IPS-20b (cell line): ENCODE measurements at regions not wholly inside any gene's neighbourhood (a gene's known extent, or its start where the extent isn't known, plus 50 kb on each side); places are given as distances from the start of the nearest gene placed in this dataset.

ENCODE experiments used
- H3K27ac ChIP-seq: one replicate; pipeline ENCODE4 v1.5.1; 2013; ENCODE audit warnings: low read length
- H3K27me3 ChIP-seq: 2 replicates; pipeline ENCODE4 v1.6.1; 2013; ENCODE audit warnings: mild to moderate bottlenecking, low read length, inconsistent platforms; ENCODE audit not compliant: insufficient read depth
- H3K36me3 ChIP-seq: 2 replicates; pipeline ENCODE4 v1.6.1; 2013; ENCODE audit warnings: low read depth, mild to moderate bottlenecking, inconsistent platforms, low read length, moderate library complexity; ENCODE audit not compliant: insufficient read depth
- H3K4me1 ChIP-seq: 2 replicates; pipeline ENCODE4 v1.6.1; 2013; ENCODE audit warnings: mild to moderate bottlenecking, control low read depth, inconsistent platforms, low read length, moderate library complexity; ENCODE audit not compliant: insufficient read depth
- H3K4me3 ChIP-seq: 2 replicates; pipeline ENCODE4 v1.5.1; 2013; ENCODE audit warnings: mild to moderate bottlenecking, low read length, inconsistent platforms
- H3K9ac ChIP-seq: 2 replicates; pipeline ENCODE4 v1.6.1; 2013; ENCODE audit warnings: low read depth, mild to moderate bottlenecking, inconsistent platforms, low read length, moderate library complexity
- H3K9me3 ChIP-seq: 2 replicates; pipeline ENCODE4 v1.6.1; 2013; ENCODE audit warnings: mild to moderate bottlenecking, low read depth, low read length, inconsistent platforms; ENCODE audit not compliant: insufficient read depth

- H3K36me3 ChIP-seq: no peaks in the 10 kb centered on the region
Observed at GRCh38 chr11:128135451-128135850, 451.9 kb downstream of the ETS1 start.

GRCh38 chr11:128133501-128133900 is 453.9 kb downstream of the ETS1 start:
- H3K4me3 ChIP-seq: no peak overlapping the region
- H3K9me3 ChIP-seq: peaks cover 1% of the 10 kb centered on the region
- H3K4me1 ChIP-seq: peaks cover 11% of the 10 kb centered on the region; the same call in 1 of the 2 replicates
- no peaks in the 10 kb centered on the region for H3K36me3 ChIP-seq
- H3K9ac ChIP-seq: no peak overlapping the region
- H3K27ac ChIP-seq: no peak overlapping the region
- H3K27me3 ChIP-seq: no peaks in the 10 kb centered on the region

More at GRCh38 chr11:128135451-128135850, 451.9 kb downstream of the ETS1 start:
- peak overlapping the region; percentile 7; the same call in 1 of the 2 replicates for H3K4me3 ChIP-seq
- H3K9me3 ChIP-seq: peaks cover 15% of the 10 kb centered on the region
- no peaks in the 10 kb centered on the region for H3K27me3 ChIP-seq
- peak overlapping the region; percentile 10; the same call in 1 of the 2 replicates for H3K9ac ChIP-seq
- H3K27ac ChIP-seq: no peak overlapping the region
- peaks cover 11% of the 10 kb centered on the region; the same call in 1 of the 2 replicates for H3K4me1 ChIP-seq

DNA sequence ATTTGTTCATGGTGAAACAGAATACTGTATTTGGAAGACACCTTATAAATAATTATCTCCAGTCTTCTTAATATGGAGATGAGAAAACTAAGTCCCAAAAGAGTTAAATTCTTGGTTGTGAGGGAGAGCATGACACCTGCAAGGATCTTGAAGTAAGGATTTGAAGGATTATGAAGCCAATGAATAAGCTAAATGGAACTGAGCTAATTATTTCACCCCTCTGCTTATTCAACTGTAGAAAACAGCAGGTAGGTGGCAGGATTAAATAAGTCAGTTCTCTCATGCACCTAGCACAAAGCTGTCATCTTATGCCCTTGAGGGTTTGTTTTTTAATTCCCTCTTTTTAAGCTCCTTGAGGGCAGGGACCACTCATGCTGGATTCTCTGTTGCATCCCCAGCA is 457.3 kb downstream of the ETS1 start:
- H3K9ac ChIP-seq: no peak overlapping the region

DNA sequence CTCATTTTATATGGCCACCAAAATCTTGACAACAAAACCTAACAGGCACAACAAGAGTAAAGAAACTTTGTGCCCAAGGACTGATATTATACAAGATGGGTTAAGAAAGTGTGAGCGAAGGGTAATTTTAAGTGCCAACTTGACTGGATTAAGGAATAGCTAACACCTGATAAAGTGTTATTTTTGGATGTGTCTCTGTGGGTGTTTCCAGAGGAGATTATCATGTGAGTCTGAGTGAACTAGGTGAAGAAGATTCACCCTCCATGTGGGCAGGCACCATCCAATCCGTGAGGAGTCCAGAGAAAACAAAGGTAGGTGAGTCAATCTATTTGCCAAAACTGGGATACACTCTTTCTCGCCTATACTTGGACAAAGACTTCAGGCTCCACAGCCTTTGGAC is 461.6 kb downstream of the ETS1 start:
- H3K4me1 ChIP-seq: no peaks in the 10 kb centered on the region
- H3K27me3 ChIP-seq: no peaks in the 10 kb centered on the region
- no peaks in the 10 kb centered on the region for H3K9me3 ChIP-seq
- H3K4me3 ChIP-seq: no peak overlapping the region
- H3K27ac ChIP-seq: no peak overlapping the region
- no peak overlapping the region for H3K9ac ChIP-seq
- H3K36me3 ChIP-seq: no peaks in the 10 kb centered on the region

More for the DNA sequence above, 457.3 kb downstream of the ETS1 start:
- no peaks in the 10 kb centered on the region for H3K9me3 ChIP-seq
- H3K36me3 ChIP-seq: no peaks in the 10 kb centered on the region
- H3K27me3 ChIP-seq: no peaks in the 10 kb centered on the region
- H3K27ac ChIP-seq: no peak overlapping the region
- no peak overlapping the region for H3K4me3 ChIP-seq
- H3K4me1 ChIP-seq: peaks cover under 1% of the 10 kb centered on the region; the same call in 1 of the 2 replicates

GRCh38 chr11:128116885-128117284 is 470.5 kb downstream of the ETS1 start:
- Histone ChIP-seq H3K9ac (no peak overlapping the region), H3K4me3 (no peak overlapping the region), H3K36me3 (no peaks in the 10 kb centered on the region)

GRCh38 chr11:128116447-128116846 is 470.9 kb downstream of the ETS1 start:
- Histone ChIP-seq H3K9ac (no peak overlapping the region), H3K9me3 (no peaks in the 10 kb centered on the region), H3K36me3 (no peaks in the 10 kb centered on the region), H3K27ac (no peak overlapping the region), H3K4me1 (no peaks in the 10 kb centered on the region), H3K27me3 (no peaks in the 10 kb centered on the region), H3K4me3 (no peak overlapping the region)

More at GRCh38 chr11:128116885-128117284, 470.5 kb downstream of the ETS1 start:
- Histone ChIP-seq H3K9me3 (no peaks in the 10 kb centered on the region), H3K27me3 (no peaks in the 10 kb centered on the region), H3K27ac (no peak overlapping the region), H3K4me1 (no peaks in the 10 kb centered on the region)

GRCh38 chr11:128105950-128106349 is 481.4 kb downstream of the ETS1 start:
- no peak overlapping the region for H3K4me3 ChIP-seq
- H3K27ac ChIP-seq: no peak overlapping the region
- no peaks in the 10 kb centered on the region for H3K4me1 ChIP-seq
- H3K9me3 ChIP-seq: no peaks in the 10 kb centered on the region
- no peak overlapping the region for H3K9ac ChIP-seq
- no peaks in the 10 kb centered on the region for H3K36me3 ChIP-seq
- H3K27me3 ChIP-seq: no peaks in the 10 kb centered on the region

- no peak overlapping the region for H3K9ac ChIP-seq
- no peaks in the 10 kb centered on the region for H3K36me3 ChIP-seq
- H3K9me3 ChIP-seq: no peaks in the 10 kb centered on the region
- H3K27me3 ChIP-seq: no peaks in the 10 kb centered on the region
- H3K4me3 ChIP-seq: no peak overlapping the region
- no peak overlapping the region for H3K27ac ChIP-seq
- no peaks in the 10 kb centered on the region for H3K4me1 ChIP-seq
Observed at GRCh38 chr11:128105511-128105910, 481.8 kb downstream of the ETS1 start.

- H3K9me3 ChIP-seq: no peaks in the 10 kb centered on the region
- no peaks in the 10 kb centered on the region for H3K36me3 ChIP-seq
- no peak overlapping the region for H3K27ac ChIP-seq
- no peaks in the 10 kb centered on the region; the same call in 1 of the 2 replicates for H3K4me1 ChIP-seq
- no peak overlapping the region for H3K4me3 ChIP-seq
- no peak overlapping the region for H3K9ac ChIP-seq
- H3K27me3 ChIP-seq: no peaks in the 10 kb centered on the region
Observed at GRCh38 chr11:128103278-128103873, 484.0 kb downstream of the ETS1 start.

DNA sequence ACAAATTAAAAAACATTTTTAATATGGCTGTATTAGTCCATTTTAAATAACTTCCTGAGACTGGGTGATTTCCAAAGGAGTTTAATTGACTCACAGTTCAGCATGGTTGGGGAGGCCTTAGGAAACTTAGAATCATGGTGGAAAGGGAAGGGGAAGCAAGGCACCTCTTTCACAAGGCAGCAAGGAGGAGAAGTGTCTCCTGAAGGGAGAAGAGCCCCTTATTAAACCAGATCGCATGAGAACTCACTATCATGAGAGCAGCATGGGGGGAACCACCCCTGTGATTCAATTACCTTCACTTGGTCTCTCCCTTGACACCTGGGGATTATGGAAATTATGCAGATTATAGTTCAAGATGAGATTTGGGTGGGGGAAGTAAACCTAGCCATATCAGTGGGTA is 488.6 kb downstream of the ETS1 start:
- Histone ChIP-seq H3K4me1 (no peaks in the 10 kb centered on the region; the same call in 1 of the 2 replicates), H3K4me3 (no peak overlapping the region), H3K27ac (no peak overlapping the region), H3K9me3 (no peaks in the 10 kb centered on the region), H3K9ac (no peak overlapping the region), H3K36me3 (no peaks in the 10 kb centered on the region), H3K27me3 (no peaks in the 10 kb centered on the region)

DNA sequence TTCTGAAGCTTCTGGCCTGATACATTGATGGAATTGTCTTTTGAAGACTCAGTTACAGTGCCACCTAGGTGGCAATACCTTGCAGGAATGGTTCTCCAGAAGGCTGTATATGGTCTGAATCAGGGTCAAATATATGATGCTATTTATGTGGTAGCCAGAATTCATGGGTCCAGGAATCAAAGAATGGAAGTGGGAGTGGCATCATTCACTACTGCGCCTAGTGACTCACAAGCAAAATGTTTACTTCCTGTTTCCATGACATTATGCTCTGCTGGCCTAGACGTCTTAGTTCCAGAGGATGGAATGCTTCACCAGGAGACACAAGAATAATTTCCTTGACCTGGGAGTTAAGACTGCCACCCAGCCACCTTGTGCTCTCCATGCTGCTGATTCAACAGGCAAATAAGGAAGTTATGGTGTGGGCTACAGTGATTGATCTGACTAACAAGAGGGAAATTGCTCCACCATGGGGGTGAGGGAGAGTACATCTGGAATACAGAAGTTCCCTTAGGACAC is 491.8 kb downstream of the ETS1 start:
- H3K4me1 ChIP-seq: no peaks in the 10 kb centered on the region; the same call in 1 of the 2 replicates
- H3K27me3 ChIP-seq: no peaks in the 10 kb centered on the region
- peaks cover under 1% of the 10 kb centered on the region; the same call in 1 of the 2 replicates for H3K9me3 ChIP-seq
- H3K36me3 ChIP-seq: no peaks in the 10 kb centered on the region
- no peak overlapping the region for H3K9ac ChIP-seq
- no peak overlapping the region for H3K27ac ChIP-seq
- H3K4me3 ChIP-seq: no peak overlapping the region

DNA sequence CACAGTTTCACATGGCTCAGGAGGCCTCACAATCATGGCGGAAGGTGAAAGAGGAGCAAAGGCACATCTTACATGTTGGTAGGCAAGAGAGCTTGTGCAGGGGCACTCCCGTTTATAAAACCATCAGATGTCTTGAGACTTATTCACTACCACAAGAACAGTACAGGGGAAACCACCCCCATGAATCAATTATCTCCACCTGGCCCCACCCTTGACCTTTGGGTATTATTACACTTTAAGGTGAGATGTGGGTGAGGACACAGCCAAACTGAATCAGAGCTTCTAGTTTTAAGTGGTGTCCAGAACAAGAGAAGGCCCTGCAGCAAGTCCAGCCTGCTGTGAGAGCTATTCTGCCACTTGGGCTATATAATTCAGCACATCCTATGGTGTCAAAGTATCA is 493.7 kb downstream of the ETS1 start:
- Histone ChIP-seq H3K27ac (no peak overlapping the region), H3K9ac (no peak overlapping the region), H3K4me3 (no peak overlapping the region), H3K4me1 (no peaks in the 10 kb centered on the region; the same call in 1 of the 2 replicates), H3K9me3 (peaks cover 14% of the 10 kb centered on the region; the same call in 1 of the 2 replicates), H3K36me3 (no peaks in the 10 kb centered on the region), H3K27me3 (no peaks in the 10 kb centered on the region)
